K562 (cell line): ENCODE measurements at regions not wholly inside any gene's neighbourhood (a gene's known extent, or its start where the extent isn't known, plus 50 kb on each side); places are given as distances from the start of the nearest gene placed in this dataset.

ENCODE experiments used
- ZNF311 ChIP-seq: fragments of 250-450 bp; sonication (Bioruptor Pico); IDR thresholded peaks from 2 replicates; pipeline ENCODE4 v1.4.0; 2020; ENCODE audit warnings: mild to moderate bottlenecking, moderate library complexity
- TF ChIP-seq, protein P1 (sequence below): IDR thresholded peaks from 3 replicates; pipeline ENCODE4 v1.6.1; 2011; ENCODE audit warnings: borderline replicate concordance, mild to moderate bottlenecking; ENCODE audit not compliant: insufficient read length, insufficient read depth

DNA sequence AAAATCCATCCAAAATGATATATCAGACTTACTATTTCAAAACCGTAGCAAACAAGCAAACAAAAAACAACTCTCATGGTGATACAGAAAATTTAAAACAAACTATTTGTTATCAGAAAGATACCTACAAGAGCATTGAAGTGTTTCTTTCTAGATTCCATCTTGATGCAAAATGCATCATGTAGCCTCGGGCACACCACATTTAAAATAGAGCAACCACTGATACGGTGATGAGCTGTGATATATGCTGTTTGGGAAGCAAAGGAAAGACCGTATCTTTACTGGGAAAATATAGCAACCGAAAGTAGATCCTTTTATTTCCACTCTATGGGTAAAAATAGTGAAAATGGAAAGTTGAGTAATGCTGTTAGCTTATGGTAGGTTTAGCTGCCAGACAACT lies 892.0 kb downstream of the GATA3 start:
- TF ChIP-seq, protein P1, sequence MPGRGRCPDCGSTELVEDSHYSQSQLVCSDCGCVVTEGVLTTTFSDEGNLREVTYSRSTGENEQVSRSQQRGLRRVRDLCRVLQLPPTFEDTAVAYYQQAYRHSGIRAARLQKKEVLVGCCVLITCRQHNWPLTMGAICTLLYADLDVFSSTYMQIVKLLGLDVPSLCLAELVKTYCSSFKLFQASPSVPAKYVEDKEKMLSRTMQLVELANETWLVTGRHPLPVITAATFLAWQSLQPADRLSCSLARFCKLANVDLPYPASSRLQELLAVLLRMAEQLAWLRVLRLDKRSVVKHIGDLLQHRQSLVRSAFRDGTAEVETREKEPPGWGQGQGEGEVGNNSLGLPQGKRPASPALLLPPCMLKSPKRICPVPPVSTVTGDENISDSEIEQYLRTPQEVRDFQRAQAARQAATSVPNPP = no peak
- no peak for TF ChIP-seq ZNF311
